ENCODE measurements at regions not wholly inside any gene's neighbourhood (a gene's known extent, or its start where the extent isn't known, plus 50 kb on each side); places are given as distances from the start of the nearest gene placed in this dataset.

GRCh38 chr10:61318429-61318828 lies 134.8 kb downstream of the TMEM26 start:
- Histone ChIP-seq H3K27me3 (replicated peaks; ENCODE audit: control insufficient read depth, insufficient read depth, low read length) (no peaks in the 10 kb centered on the region), H3K36me3 (ENCODE audit: control insufficient read depth, insufficient read depth, low read length) (no peaks in the 10 kb centered on the region), H3K4me3 (replicated peaks; ENCODE audit: low read depth, low read length) (no peak overlapping the region)
- no peak for DNase-seq (ENCODE audit: extremely low read depth, insufficient read length)
- no peak for TF ChIP-seq CTCF (IDR thresholded peaks at IDR 0.05; ENCODE audit: insufficient read depth, low read length, poor library complexity, severe bottlenecking)

GRCh38 chr10:61317706-61318105 lies 135.5 kb downstream of the TMEM26 start:
- no peak for TF ChIP-seq CTCF (IDR thresholded peaks at IDR 0.05; ENCODE audit: insufficient read depth, low read length, poor library complexity, severe bottlenecking)
- Histone ChIP-seq H3K36me3 (ENCODE audit: control insufficient read depth, insufficient read depth, low read length) (no peaks in the 10 kb centered on the region), H3K27me3 (replicated peaks; ENCODE audit: control insufficient read depth, insufficient read depth, low read length) (no peaks in the 10 kb centered on the region), H3K4me3 (replicated peaks; ENCODE audit: low read depth, low read length) (no peak overlapping the region)
- no peak for DNase-seq (ENCODE audit: extremely low read depth, insufficient read length)

- no peaks in the 10 kb centered on the region for H3K36me3 ChIP-seq (ENCODE audit: control insufficient read depth, insufficient read depth, low read length)
- no peaks in the 10 kb centered on the region for H3K27me3 ChIP-seq (replicated peaks; ENCODE audit: control insufficient read depth, insufficient read depth, low read length)
- TF ChIP-seq CTCF (IDR thresholded peaks at IDR 0.05; ENCODE audit: insufficient read depth, low read length, poor library complexity, severe bottlenecking) = no peak
- H3K4me3 ChIP-seq (replicated peaks; ENCODE audit: low read depth, low read length) = no peak overlapping the region
- no peak for DNase-seq (ENCODE audit: extremely low read depth, insufficient read length)
Observed at GRCh38 chr10:61316676-61317265, 136.4 kb downstream of the TMEM26 start.

GRCh38 chr10:61314273-61314672 lies 138.9 kb downstream of the TMEM26 start:
- DNase-seq (ENCODE audit: extremely low read depth, insufficient read length) = no peak
- Histone ChIP-seq H3K36me3 (ENCODE audit: control insufficient read depth, insufficient read depth, low read length) (no peaks in the 10 kb centered on the region), H3K27me3 (replicated peaks; ENCODE audit: control insufficient read depth, insufficient read depth, low read length) (no peaks in the 10 kb centered on the region), H3K4me3 (replicated peaks; ENCODE audit: low read depth, low read length) (no peak overlapping the region)
- no peak for TF ChIP-seq CTCF (IDR thresholded peaks at IDR 0.05; ENCODE audit: insufficient read depth, low read length, poor library complexity, severe bottlenecking)

- DNase-seq (ENCODE audit: extremely low read depth, insufficient read length) = no peak
- Histone ChIP-seq H3K36me3 (ENCODE audit: control insufficient read depth, insufficient read depth, low read length) (no peaks in the 10 kb centered on the region), H3K27me3 (replicated peaks; ENCODE audit: control insufficient read depth, insufficient read depth, low read length) (no peaks in the 10 kb centered on the region), H3K4me3 (replicated peaks; ENCODE audit: low read depth, low read length) (no peak overlapping the region)
- TF ChIP-seq CTCF (IDR thresholded peaks at IDR 0.05; ENCODE audit: insufficient read depth, low read length, poor library complexity, severe bottlenecking) = no peak
Observed at GRCh38 chr10:61313460-61313859, 139.7 kb downstream of the TMEM26 start.

GRCh38 chr10:61304746-61305145 lies 148.4 kb downstream of the TMEM26 start:
- Histone ChIP-seq H3K4me3 (replicated peaks; ENCODE audit: low read depth, low read length) (no peak overlapping the region), H3K36me3 (ENCODE audit: control insufficient read depth, insufficient read depth, low read length) (no peaks in the 10 kb centered on the region), H3K27me3 (replicated peaks; ENCODE audit: control insufficient read depth, insufficient read depth, low read length) (no peaks in the 10 kb centered on the region)
- TF ChIP-seq CTCF (IDR thresholded peaks at IDR 0.05; ENCODE audit: insufficient read depth, low read length, poor library complexity, severe bottlenecking) = no peak
- no peak for DNase-seq (ENCODE audit: extremely low read depth, insufficient read length)
